A549 (cell line): ENCODE measurements at regions not wholly inside any gene's neighbourhood (a gene's known extent, or its start where the extent isn't known, plus 50 kb on each side); places are given as distances from the start of the nearest gene placed in this dataset.

Experiments used
- CHD2 ChIP-seq: fragments of 150-350 bp; IDR thresholded peaks from 2 replicates; pipeline ENCODE4 v1.6.1; 2014; ENCODE audit warnings: low read length; ENCODE audit not compliant: partially characterized antibody
- CTCF ChIP-seq: fragments of >200 bp; sonication (Bioruptor Twin); formaldehyde crosslinking; IDR thresholded peaks from 3 replicates; pipeline ENCODE4 v1.5.1; 2016
- ELK1 ChIP-seq: fragments of 150-350 bp; IDR thresholded peaks from 2 replicates; pipeline ENCODE4 v1.6.1; 2014; ENCODE audit warnings: low read depth, mild to moderate bottlenecking, low read length
- EP300 ChIP-seq, 2 experiments: fragments of >200 bp; sonication (Bioruptor Twin); formaldehyde crosslinking; IDR thresholded peaks; 2 replicates in 1 of 2; 3 replicates in 1 of 2; pipeline ENCODE4 v1.6.1; 2016 to 2017
- ESRRA ChIP-seq: fragments of 150-350 bp; IDR thresholded peaks from 2 replicates; pipeline ENCODE4 v1.6.1; 2014; ENCODE audit warnings: mild to moderate bottlenecking, low read length, borderline replicate concordance
- HMGXB4 ChIP-seq: fragments of 250-450 bp; sonication (Bioruptor Pico); IDR thresholded peaks from 2 replicates; pipeline ENCODE4 v1.5.0; 2021; ENCODE audit warnings: mild to moderate bottlenecking, moderate library complexity, borderline replicate concordance
- HOXA7 ChIP-seq: fragments of 250-450 bp; sonication (Bioruptor Pico); IDR thresholded peaks from 2 replicates; pipeline ENCODE4 v1.5.0; 2020; ENCODE audit warnings: mild to moderate bottlenecking, moderate library complexity
- JUNB ChIP-seq: fragments of >200 bp; sonication (Bioruptor Twin); formaldehyde crosslinking; IDR thresholded peaks from 2 replicates; pipeline ENCODE4 v1.6.1; 2016
- MAFK ChIP-seq: fragments of 450-650 bp; IDR thresholded peaks from 2 replicates; pipeline ENCODE4 v1.6.1; 2014; ENCODE audit not compliant: partially characterized antibody
- POLR2A ChIP-seq: IDR thresholded peaks from 2 replicates; pipeline ENCODE4 v1.6.1; 2012; ENCODE audit warnings: mild to moderate bottlenecking, low read length
- REST ChIP-seq: fragments of 200-600 bp; sonication (generic); IDR thresholded peaks from 2 replicates; pipeline ENCODE4 v1.6.1; 2016; ENCODE audit warnings: antibody characterized with exemption, mild to moderate bottlenecking, moderate library complexity
- USF2 ChIP-seq: fragments of 450-650 bp; IDR thresholded peaks from 2 replicates; pipeline ENCODE4 v1.6.1; 2014; ENCODE audit warnings: antibody characterized with exemption

GRCh38 chr14:52188381-52188780, 79.1 kb upstream of the PTGDR start:
- TF ChIP-seq CTCF = no peak
- no peak for TF ChIP-seq REST
- TF ChIP-seq CHD2 = no peak
- no peak for TF ChIP-seq ELK1
- no peak for TF ChIP-seq JUNB
- TF ChIP-seq ESRRA = no peak
- no peak for TF ChIP-seq HMGXB4 (CRISPR knock-in tag)
- TF ChIP-seq POLR2A = no peak
- TF ChIP-seq USF2 = no peak
- TF ChIP-seq EP300 (IDR thresholded peaks at IDR 0.05) = no peak
- TF ChIP-seq MAFK = no peak
- no peak for TF ChIP-seq HOXA7 (CRISPR knock-in tag)
